ENCODE measurements at regions not wholly inside any gene's neighbourhood (a gene's known extent, or its start where the extent isn't known, plus 50 kb on each side); places are given as distances from the start of the nearest gene placed in this dataset.

DNA sequence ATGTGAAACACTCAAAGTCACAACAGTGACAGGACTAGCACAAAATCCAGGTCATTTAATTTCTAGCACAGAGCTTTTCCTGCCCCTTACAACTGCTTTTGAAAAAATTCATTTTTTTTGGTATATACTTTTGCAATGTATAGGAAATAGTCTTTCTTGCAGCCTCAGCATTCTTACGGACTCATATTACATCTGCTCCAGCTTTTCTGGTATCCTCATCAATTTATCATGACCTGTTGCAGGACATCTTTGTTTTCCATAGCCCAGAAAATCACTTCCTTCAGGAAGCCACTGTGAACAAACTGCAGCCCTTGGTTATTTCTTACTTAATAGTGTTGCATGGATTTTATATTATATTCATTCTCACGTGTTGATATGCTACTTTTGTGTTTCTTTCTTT is 347.9 kb upstream of the MTPN start:
- H3K4me1 ChIP-seq (replicated peaks; ENCODE audit: insufficient read depth) = no peaks in the 10 kb centered on the region
- no peak overlapping the region for H3K4me2 ChIP-seq
- H3K27ac ChIP-seq = no peak overlapping the region
- H3F3A ChIP-seq (ENCODE audit: insufficient read depth, low read depth) = no peaks in the 10 kb centered on the region
- CTCF ChIA-PET = no interaction called here
- H4K20me1 ChIP-seq (ENCODE audit: insufficient read depth) = no peaks in the 10 kb centered on the region
- no peaks in the 10 kb centered on the region for H3K9me3 ChIP-seq (ENCODE audit: insufficient read depth, low read depth)
- no peak for DNase-seq
- no peaks in the 10 kb centered on the region for H3K9me2 ChIP-seq (ENCODE audit: insufficient read depth)
- no peaks in the 10 kb centered on the region for H3K36me3 ChIP-seq (ENCODE audit: low read depth)
- H3K79me2 ChIP-seq (ENCODE audit: low read depth) = no peaks in the 10 kb centered on the region
- intact Hi-C loops (cut with micrococcal nuclease; ENCODE audit: unreplicated experiment) = no loop called here
- TF ChIP-seq, protein P1, sequence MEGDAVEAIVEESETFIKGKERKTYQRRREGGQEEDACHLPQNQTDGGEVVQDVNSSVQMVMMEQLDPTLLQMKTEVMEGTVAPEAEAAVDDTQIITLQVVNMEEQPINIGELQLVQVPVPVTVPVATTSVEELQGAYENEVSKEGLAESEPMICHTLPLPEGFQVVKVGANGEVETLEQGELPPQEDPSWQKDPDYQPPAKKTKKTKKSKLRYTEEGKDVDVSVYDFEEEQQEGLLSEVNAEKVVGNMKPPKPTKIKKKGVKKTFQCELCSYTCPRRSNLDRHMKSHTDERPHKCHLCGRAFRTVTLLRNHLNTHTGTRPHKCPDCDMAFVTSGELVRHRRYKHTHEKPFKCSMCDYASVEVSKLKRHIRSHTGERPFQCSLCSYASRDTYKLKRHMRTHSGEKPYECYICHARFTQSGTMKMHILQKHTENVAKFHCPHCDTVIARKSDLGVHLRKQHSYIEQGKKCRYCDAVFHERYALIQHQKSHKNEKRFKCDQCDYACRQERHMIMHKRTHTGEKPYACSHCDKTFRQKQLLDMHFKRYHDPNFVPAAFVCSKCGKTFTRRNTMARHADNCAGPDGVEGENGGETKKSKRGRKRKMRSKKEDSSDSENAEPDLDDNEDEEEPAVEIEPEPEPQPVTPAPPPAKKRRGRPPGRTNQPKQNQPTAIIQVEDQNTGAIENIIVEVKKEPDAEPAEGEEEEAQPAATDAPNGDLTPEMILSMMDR (conservative IDR thresholded peaks at IDR 0.05) = no peak
- TF ChIP-seq EZH2 (IDR thresholded peaks at IDR 0.05; ENCODE audit: low read depth) = no peak
- H2AFZ ChIP-seq = no peak overlapping the region
- no peaks in the 10 kb centered on the region for H3K27me3 ChIP-seq (ENCODE audit: insufficient read depth, low read depth)
- no peak overlapping the region for H3K4me3 ChIP-seq
- POLR2A ChIA-PET (ENCODE audit: unreplicated experiment) = no interaction called here
- BruUV-seq (replicated peaks) = no TSS peak

DNA sequence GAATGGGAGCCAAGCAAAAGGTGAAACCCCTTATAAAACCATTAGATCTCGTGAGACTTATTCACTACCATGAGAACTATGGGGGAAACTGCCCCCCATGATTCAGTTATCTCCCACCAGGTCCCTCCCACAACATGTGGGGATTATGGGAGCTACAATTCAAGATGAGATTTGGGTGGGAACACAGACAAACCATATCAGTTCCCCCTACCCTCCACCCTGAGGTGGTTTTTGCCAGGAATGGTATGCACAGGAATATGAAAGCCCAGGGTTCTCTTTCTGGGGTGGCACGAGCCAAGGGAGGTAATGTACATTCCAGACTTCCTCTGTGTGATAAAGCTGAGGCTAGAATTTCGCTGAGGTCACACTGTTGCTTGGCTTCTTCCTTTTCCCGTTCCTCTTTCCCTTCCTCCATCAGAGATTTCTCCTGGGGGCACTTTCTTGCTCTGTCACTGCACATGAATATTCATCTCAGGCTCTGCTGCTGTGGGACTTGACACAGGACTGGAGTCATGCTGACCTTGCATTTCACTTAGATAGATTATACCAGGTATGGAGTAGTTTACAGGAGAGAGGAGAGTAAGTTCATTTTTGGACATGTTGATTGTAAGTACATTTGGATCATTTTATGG is 347.0 kb upstream of the MTPN start:
- no peak for TF ChIP-seq EZH2 (IDR thresholded peaks at IDR 0.05; ENCODE audit: low read depth)
- TF ChIP-seq, protein P1 (conservative IDR thresholded peaks at IDR 0.05) = no peak
- H3K27ac ChIP-seq = no peak overlapping the region
- BruUV-seq (replicated peaks) = no TSS peak
- no peaks in the 10 kb centered on the region for H3K36me3 ChIP-seq (ENCODE audit: low read depth)
- no peak for DNase-seq
- H3F3A ChIP-seq (ENCODE audit: insufficient read depth, low read depth) = no peaks in the 10 kb centered on the region
- intact Hi-C loops (cut with micrococcal nuclease; ENCODE audit: unreplicated experiment) = no loop called here
- no peaks in the 10 kb centered on the region for H3K4me1 ChIP-seq (replicated peaks; ENCODE audit: insufficient read depth)
- H3K4me3 ChIP-seq = no peak overlapping the region
- H3K9me2 ChIP-seq (ENCODE audit: insufficient read depth) = no peaks in the 10 kb centered on the region
- H3K9me3 ChIP-seq (ENCODE audit: insufficient read depth, low read depth) = no peaks in the 10 kb centered on the region
- H3K27me3 ChIP-seq (ENCODE audit: insufficient read depth, low read depth) = no peaks in the 10 kb centered on the region
- CTCF ChIA-PET = no interaction called here
- H3K4me2 ChIP-seq = no peak overlapping the region
- no peak overlapping the region for H2AFZ ChIP-seq
- POLR2A ChIA-PET (ENCODE audit: unreplicated experiment) = no interaction called here
- no peaks in the 10 kb centered on the region for H4K20me1 ChIP-seq (ENCODE audit: insufficient read depth)
- no peaks in the 10 kb centered on the region for H3K79me2 ChIP-seq (ENCODE audit: low read depth)

DNA sequence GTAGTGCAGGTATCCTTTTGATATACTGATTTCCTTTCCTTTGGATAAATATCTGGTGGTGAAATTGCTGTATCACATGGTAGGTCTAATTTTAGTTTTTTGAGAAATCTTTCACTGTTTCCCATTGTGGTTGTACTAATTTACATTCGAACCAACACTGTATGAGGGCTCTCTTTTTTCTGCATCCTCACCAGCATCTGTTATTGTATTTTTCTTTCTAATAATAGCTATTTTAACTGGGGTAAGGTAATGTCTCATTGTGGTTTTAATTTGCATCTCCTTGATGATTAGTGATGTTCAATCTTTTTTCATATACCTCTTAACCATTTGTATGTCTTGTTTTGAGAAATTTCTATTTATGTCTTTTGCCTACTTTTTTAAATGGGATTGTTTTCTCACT is 335.4 kb upstream of the MTPN start:
- H3K9me2 ChIP-seq (ENCODE audit: insufficient read depth) = no peaks in the 10 kb centered on the region
- intact Hi-C loops (cut with micrococcal nuclease; ENCODE audit: unreplicated experiment) = no loop called here
- TF ChIP-seq EZH2 (IDR thresholded peaks at IDR 0.05; ENCODE audit: low read depth) = no peak
- TF ChIP-seq, protein P1 (conservative IDR thresholded peaks at IDR 0.05) = no peak
- H3K4me1 ChIP-seq (replicated peaks; ENCODE audit: insufficient read depth) = no peaks in the 10 kb centered on the region
- H3K27me3 ChIP-seq (ENCODE audit: insufficient read depth, low read depth) = no peaks in the 10 kb centered on the region; the same call in 1 of the 2 replicates
- no peak overlapping the region for H2AFZ ChIP-seq
- H4K20me1 ChIP-seq (ENCODE audit: insufficient read depth) = no peaks in the 10 kb centered on the region
- ChIA-PET POLR2A (ENCODE audit: unreplicated experiment) (no interaction called here), CTCF (no interaction called here)
- H3K4me2 ChIP-seq = no peak overlapping the region
- H3K36me3 ChIP-seq (ENCODE audit: low read depth) = no peaks in the 10 kb centered on the region
- no peak for DNase-seq
- H3K4me3 ChIP-seq = no peak overlapping the region
- BruUV-seq (replicated peaks) = no TSS peak
- no peaks in the 10 kb centered on the region for H3F3A ChIP-seq (ENCODE audit: insufficient read depth, low read depth)
- no peaks in the 10 kb centered on the region for H3K79me2 ChIP-seq (ENCODE audit: low read depth)
- no peak overlapping the region for H3K27ac ChIP-seq
- 0 out of 2 replicates have a peak, but pooled peaks cover 5% of the 10 kb centered on the region for H3K9me3 ChIP-seq (ENCODE audit: insufficient read depth, low read depth)

Measured in PC-9 (cell line).